OCI-LY3 (cell line): ENCODE measurements at regions not wholly inside any gene's neighbourhood (a gene's known extent, or its start where the extent isn't known, plus 50 kb on each side); places are given as distances from the start of the nearest gene placed in this dataset.

Experiments used
- H2AFZ ChIP-seq: fragments of 200-600, 300-600 bp; shearing (Covaris generic); 2 replicates; pipeline ENCODE4 v1.6.0; 2014; ENCODE audit warnings: antibody characterized with exemption, low read depth, low read length
- H3K27ac ChIP-seq: fragments of 200-600, 300-600 bp; sonication (generic); 2 replicates; pipeline ENCODE4 v1.5.1; 2014; ENCODE audit warnings: mild to moderate bottlenecking, low read length, moderate library complexity, mixed read lengths
- H3K27me3 ChIP-seq: fragments of 200-600, 300-600 bp; sonication (generic); 2 replicates; pipeline ENCODE4 v1.6.1; 2014; ENCODE audit warnings: low read depth, low read length, mixed read lengths
- H3K36me3 ChIP-seq: fragments of 200-600, 300-600 bp; sonication (generic); replicated peaks from 2 replicates; pipeline ENCODE3; 2014; ENCODE audit warnings: low read depth, low read length, mixed read lengths
- H3K4me1 ChIP-seq: fragments of 300-600, 200-600 bp; sonication (generic); 2 replicates; pipeline ENCODE4 v1.6.1; 2014; ENCODE audit warnings: low read length, mixed read lengths
- H3K4me2 ChIP-seq: fragments of 200-600, 300-600 bp; sonication (generic); 2 replicates; pipeline ENCODE4 v1.6.1; 2014; ENCODE audit warnings: low read length, mixed read lengths
- H3K4me3 ChIP-seq: fragments of 300-600, 200-600 bp; sonication (generic); 2 replicates; pipeline ENCODE4 v1.5.1; 2014; ENCODE audit warnings: antibody characterized with exemption, mild to moderate bottlenecking, low read length, moderate library complexity
- H3K79me2 ChIP-seq: fragments of 300-600, 200-600 bp; shearing (Covaris generic); 2 replicates; pipeline ENCODE4 v1.6.1; 2014; ENCODE audit warnings: mild to moderate bottlenecking, low read length, mixed read lengths
- H3K9ac ChIP-seq: fragments of 300-600, 200-600 bp; shearing (Covaris generic); 2 replicates; pipeline ENCODE4 v1.6.0; 2014; ENCODE audit warnings: mild to moderate bottlenecking, low read length, moderate library complexity
- H3K9me3 ChIP-seq: fragments of 200-600, 300-600 bp; shearing (Covaris generic); 2 replicates; pipeline ENCODE4 v1.6.1; 2014; ENCODE audit warnings: low read length, mixed read lengths; ENCODE audit not compliant: insufficient read depth
- H4K20me1 ChIP-seq: fragments of 200-600, 300-600 bp; sonication (generic); 2 replicates; pipeline ENCODE4 v1.6.1; 2016; ENCODE audit warnings: low read length, mixed read lengths; ENCODE audit not compliant: insufficient read depth
- CTCF ChIP-seq: fragments of 200-600, 300-600 bp; sonication (generic); IDR thresholded peaks from 2 replicates; pipeline ENCODE4 v1.5.1; 2014; ENCODE audit warnings: antibody characterized with exemption, low read length, low read depth
- EZH2phosphoT487 ChIP-seq: fragments of 200-600 bp; shearing (Covaris generic); IDR thresholded peaks from 2 replicates; pipeline ENCODE4 v1.6.1; 2018; ENCODE audit warnings: antibody characterized with exemption, mixed run types, low read depth

- Histone ChIP-seq H3K4me3 (no peak overlapping the region), H3K27ac (no peak overlapping the region), H3K79me2 (no peaks in the 10 kb centered on the region), H3K4me2 (no peak overlapping the region), H4K20me1 (no peaks in the 10 kb centered on the region), H2AFZ (no peak overlapping the region), H3K27me3 (no peaks in the 10 kb centered on the region), H3K36me3 (no peaks in the 10 kb centered on the region), H3K9me3 (no peaks in the 10 kb centered on the region), H3K9ac (no peak overlapping the region), H3K4me1 (no peaks in the 10 kb centered on the region)
- TF ChIP-seq CTCF, result no peak
- TF ChIP-seq EZH2phosphoT487, result no peak
Observed at GRCh38 chrX:147737690-147738089, 174.0 kb upstream of the FMR1 start.

DNA sequence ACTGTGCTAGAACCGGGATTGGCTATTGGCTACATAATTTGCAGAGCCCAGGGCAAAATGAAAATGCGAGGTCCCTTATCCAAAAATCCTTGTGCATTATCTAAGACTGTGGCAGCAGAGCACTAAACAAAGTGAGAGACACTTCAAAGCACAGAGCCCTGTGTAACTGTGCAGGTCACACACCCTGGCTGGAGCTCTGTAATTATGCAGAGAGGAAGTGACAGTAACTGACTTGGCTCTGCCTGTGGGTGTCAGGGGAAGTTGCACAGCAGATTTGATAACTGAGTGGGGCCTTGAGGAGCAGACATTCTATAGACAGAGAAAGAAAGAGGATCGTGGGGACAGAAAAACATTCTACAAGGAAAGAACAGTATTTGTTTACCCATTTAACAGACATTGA is 173.5 kb upstream of the FMR1 start:
- no peaks in the 10 kb centered on the region for H3K27me3 ChIP-seq
- H4K20me1 ChIP-seq, result no peaks in the 10 kb centered on the region
- H2AFZ ChIP-seq, result no peak overlapping the region
- H3K9me3 ChIP-seq, result no peaks in the 10 kb centered on the region
- no peak overlapping the region for H3K9ac ChIP-seq
- no peak overlapping the region for H3K4me2 ChIP-seq
- H3K27ac ChIP-seq, result no peak overlapping the region
- H3K79me2 ChIP-seq, result no peaks in the 10 kb centered on the region
- H3K4me1 ChIP-seq, result no peaks in the 10 kb centered on the region
- TF ChIP-seq EZH2phosphoT487, result no peak
- TF ChIP-seq CTCF, result no peak
- H3K4me3 ChIP-seq, result no peak overlapping the region
- H3K36me3 ChIP-seq, result no peaks in the 10 kb centered on the region

- TF ChIP-seq CTCF (no peak), EZH2phosphoT487 (no peak)
- no peak overlapping the region for H3K9ac ChIP-seq
- H3K27me3 ChIP-seq, result no peaks in the 10 kb centered on the region
Observed at GRCh38 chrX:147739196-147739595, 172.5 kb upstream of the FMR1 start.

GRCh38 chrX:147741776-147742175 is 169.9 kb upstream of the FMR1 start:
- Histone ChIP-seq H3K9ac (no peak overlapping the region), H4K20me1 (no peaks in the 10 kb centered on the region), H3K4me2 (no peak overlapping the region), H3K36me3 (no peaks in the 10 kb centered on the region), H3K27me3 (no peaks in the 10 kb centered on the region), H2AFZ (no peak overlapping the region), H3K79me2 (no peaks in the 10 kb centered on the region), H3K4me3 (no peak overlapping the region), H3K9me3 (no peaks in the 10 kb centered on the region), H3K27ac (no peak overlapping the region), H3K4me1 (no peaks in the 10 kb centered on the region)
- no peak for TF ChIP-seq EZH2phosphoT487
- TF ChIP-seq CTCF, result no peak

More at GRCh38 chrX:147739196-147739595, 172.5 kb upstream of the FMR1 start:
- H3K4me1 ChIP-seq, result no peaks in the 10 kb centered on the region
- H3K4me3 ChIP-seq, result no peak overlapping the region
- no peaks in the 10 kb centered on the region for H3K79me2 ChIP-seq
- H3K36me3 ChIP-seq, result no peaks in the 10 kb centered on the region
- no peak overlapping the region for H3K27ac ChIP-seq
- H2AFZ ChIP-seq, result no peak overlapping the region
- no peaks in the 10 kb centered on the region for H4K20me1 ChIP-seq
- H3K9me3 ChIP-seq, result no peaks in the 10 kb centered on the region
- H3K4me2 ChIP-seq, result no peak overlapping the region
